H1 (cell line): ENCODE measurements at regions not wholly inside any gene's neighbourhood (a gene's known extent, or its start where the extent isn't known, plus 50 kb on each side); places are given as distances from the start of the nearest gene placed in this dataset.

Experiments
- CHD1 ChIP-seq: IDR thresholded peaks from 2 replicates; pipeline ENCODE4 v1.6.1; 2012; ENCODE audit warnings: low read depth, low read length, improper control_type of control experiment
- NANOG ChIP-seq: IDR thresholded peaks from 2 replicates; pipeline ENCODE4 v1.6.1; 2011; ENCODE audit warnings: low read length, low read depth, mild to moderate bottlenecking, inconsistent platforms; ENCODE audit not compliant: insufficient read depth, poor library complexity, severe bottlenecking
- PHF8 ChIP-seq: fragments of 200-600 bp; sonication (generic); conservative IDR thresholded peaks from 2 replicates; pipeline ENCODE4 v1.7.1; 2012; ENCODE audit warnings: low read depth, mild to moderate bottlenecking, inconsistent platforms, low read length, moderate library complexity
- POLR2A ChIP-seq, 2 experiments: IDR thresholded peaks; 1 replicate in 1 of 2; 2 replicates in 1 of 2; pipeline ENCODE4 v1.6.1; 2011; ENCODE audit warnings: low read depth in 2 of 2, low read length in 2 of 2, mild to moderate bottlenecking in 2 of 2; ENCODE audit errors: control extremely low read depth in 1 of 2
- RAD21 ChIP-seq, 2 experiments: IDR thresholded peaks in 1 of 2; conservative IDR thresholded peaks in 1 of 2; 2 replicates each; pipeline ENCODE4 v1.6.1; 2011; ENCODE audit warnings: low read depth in 2 of 2, low read length in 2 of 2, improper control_type of control experiment in 1 of 2, inconsistent platforms in 1 of 2, mild to moderate bottlenecking in 1 of 2, moderate library complexity in 1 of 2
- RNF2 ChIP-seq: fragments of 200-900, 300-1000 bp; sonication (generic); IDR thresholded peaks from 2 replicates; pipeline ENCODE4 v1.7.1; 2016; ENCODE audit warnings: borderline replicate concordance, low read depth, mild to moderate bottlenecking, antibody characterized with exemption, low read length; ENCODE audit not compliant: poor library complexity, severe bottlenecking; ENCODE audit errors: missing control alignments
- TF ChIP-seq, protein P1 (sequence below): IDR thresholded peaks from 2 replicates; pipeline ENCODE4 v1.6.1; 2012; ENCODE audit warnings: low read length, inconsistent platforms
- TF ChIP-seq, protein P2 (sequence below), 3 experiments: IDR thresholded peaks; 1 replicate in 2 of 3; 2 replicates in 1 of 3; pipeline versions ENCODE4 v1.5.1 to v1.6.1; 2011; ENCODE audit warnings: low read length in 3 of 3, mild to moderate bottlenecking in 3 of 3, inconsistent platforms in 2 of 3, low read depth in 1 of 3, moderate library complexity in 1 of 3; ENCODE audit not compliant: insufficient read depth in 1 of 3; ENCODE audit errors: control extremely low read depth in 1 of 3
- TF ChIP-seq, protein P3 (sequence below): IDR thresholded peaks from 2 replicates; pipeline ENCODE4 v1.6.1; 2012; ENCODE audit warnings: inconsistent platforms

DNA sequence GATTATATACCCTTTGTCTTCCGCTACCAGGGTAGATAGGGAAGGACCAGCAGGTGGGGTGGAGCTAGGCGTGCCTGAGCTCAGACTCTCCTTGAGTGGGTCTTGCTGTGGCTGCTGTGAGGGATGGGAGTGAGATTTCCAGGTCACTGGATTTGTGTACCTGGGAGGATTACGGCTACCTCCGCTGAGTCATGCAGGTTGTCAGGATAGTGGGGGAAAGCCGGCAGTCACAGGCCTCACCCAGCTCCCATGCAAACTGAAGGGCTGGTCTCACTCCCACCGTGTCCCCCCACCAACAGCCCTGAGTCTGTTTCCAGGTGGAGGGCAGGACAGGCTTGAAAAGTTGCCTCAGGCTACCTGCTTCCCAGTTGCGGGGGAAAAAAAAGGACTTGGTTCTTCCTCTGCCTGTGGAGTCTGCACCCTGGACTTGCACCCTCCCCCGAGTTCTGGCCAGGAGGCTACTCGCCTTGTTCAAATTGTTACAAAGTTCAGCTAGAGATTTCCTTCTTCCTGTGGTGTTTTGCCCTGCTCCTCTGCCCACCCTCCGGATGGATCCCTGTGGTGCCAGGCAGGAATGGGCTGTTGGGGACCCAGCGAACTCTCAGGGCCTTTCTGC is 268.3 kb downstream of the VAPA start:
- TF ChIP-seq, protein P1, sequence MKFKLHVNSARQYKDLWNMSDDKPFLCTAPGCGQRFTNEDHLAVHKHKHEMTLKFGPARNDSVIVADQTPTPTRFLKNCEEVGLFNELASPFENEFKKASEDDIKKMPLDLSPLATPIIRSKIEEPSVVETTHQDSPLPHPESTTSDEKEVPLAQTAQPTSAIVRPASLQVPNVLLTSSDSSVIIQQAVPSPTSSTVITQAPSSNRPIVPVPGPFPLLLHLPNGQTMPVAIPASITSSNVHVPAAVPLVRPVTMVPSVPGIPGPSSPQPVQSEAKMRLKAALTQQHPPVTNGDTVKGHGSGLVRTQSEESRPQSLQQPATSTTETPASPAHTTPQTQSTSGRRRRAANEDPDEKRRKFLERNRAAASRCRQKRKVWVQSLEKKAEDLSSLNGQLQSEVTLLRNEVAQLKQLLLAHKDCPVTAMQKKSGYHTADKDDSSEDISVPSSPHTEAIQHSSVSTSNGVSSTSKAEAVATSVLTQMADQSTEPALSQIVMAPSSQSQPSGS, result no peak
- TF ChIP-seq, protein P2, sequence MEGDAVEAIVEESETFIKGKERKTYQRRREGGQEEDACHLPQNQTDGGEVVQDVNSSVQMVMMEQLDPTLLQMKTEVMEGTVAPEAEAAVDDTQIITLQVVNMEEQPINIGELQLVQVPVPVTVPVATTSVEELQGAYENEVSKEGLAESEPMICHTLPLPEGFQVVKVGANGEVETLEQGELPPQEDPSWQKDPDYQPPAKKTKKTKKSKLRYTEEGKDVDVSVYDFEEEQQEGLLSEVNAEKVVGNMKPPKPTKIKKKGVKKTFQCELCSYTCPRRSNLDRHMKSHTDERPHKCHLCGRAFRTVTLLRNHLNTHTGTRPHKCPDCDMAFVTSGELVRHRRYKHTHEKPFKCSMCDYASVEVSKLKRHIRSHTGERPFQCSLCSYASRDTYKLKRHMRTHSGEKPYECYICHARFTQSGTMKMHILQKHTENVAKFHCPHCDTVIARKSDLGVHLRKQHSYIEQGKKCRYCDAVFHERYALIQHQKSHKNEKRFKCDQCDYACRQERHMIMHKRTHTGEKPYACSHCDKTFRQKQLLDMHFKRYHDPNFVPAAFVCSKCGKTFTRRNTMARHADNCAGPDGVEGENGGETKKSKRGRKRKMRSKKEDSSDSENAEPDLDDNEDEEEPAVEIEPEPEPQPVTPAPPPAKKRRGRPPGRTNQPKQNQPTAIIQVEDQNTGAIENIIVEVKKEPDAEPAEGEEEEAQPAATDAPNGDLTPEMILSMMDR (IDR thresholded peaks at IDR 0.05; ENCODE audit: control extremely low read depth in 1 of 3, insufficient read depth in 1 of 3, low read depth in 1 of 3, low read length in 3 of 3), result no peak
- TF ChIP-seq PHF8 (no peak), CHD1 (no peak), RNF2 (no peak), NANOG (no peak), POLR2A (IDR thresholded peaks at IDR 0.05; ENCODE audit: control extremely low read depth in 1 of 2, low read depth in 2 of 2, low read length in 2 of 2) (no peak), RAD21 (IDR thresholded peaks at IDR 0.05 in 1 of 2, conservative IDR thresholded peaks at IDR 0.05 in 1 of 2; ENCODE audit: low read depth in 2 of 2, low read length in 2 of 2) (no peak)
- TF ChIP-seq, protein P3, sequence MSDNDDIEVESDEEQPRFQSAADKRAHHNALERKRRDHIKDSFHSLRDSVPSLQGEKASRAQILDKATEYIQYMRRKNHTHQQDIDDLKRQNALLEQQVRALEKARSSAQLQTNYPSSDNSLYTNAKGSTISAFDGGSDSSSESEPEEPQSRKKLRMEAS, result no peak
